ENCODE measurements at regions not wholly inside any gene's neighbourhood (a gene's known extent, or its start where the extent isn't known, plus 50 kb on each side); places are given as distances from the start of the nearest gene placed in this dataset.
"Not testable (repeated sequence)": the region's sequence is repeated elsewhere in the genome, so short reads cannot be mapped to it uniquely, and the experiment has no call there.

DNA sequence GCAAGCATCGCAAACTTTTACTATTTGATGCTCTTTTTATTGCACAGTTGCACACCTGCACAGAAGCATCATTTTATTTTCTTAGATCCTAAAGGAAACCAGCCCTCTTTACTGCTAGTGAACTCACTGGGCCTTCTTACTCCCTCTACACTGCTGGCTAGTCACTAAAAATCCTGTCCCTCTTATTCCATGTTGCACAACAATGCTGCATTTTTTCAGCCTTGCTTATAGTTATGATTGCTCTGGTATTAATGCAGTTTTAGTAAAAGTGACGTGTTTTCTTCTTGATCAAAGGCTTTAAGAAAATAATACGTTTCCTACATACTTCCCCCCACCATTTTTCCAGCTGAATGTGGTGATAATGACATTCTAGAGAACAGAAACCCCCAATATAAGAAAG lies 132.9 kb upstream of the FAM3C start:
- no peak overlapping the region for H3K4me3 ChIP-seq (replicated peaks; ENCODE audit: insufficient read depth, low read length)
- TF ChIP-seq REST (IDR thresholded peaks at IDR 0.05; ENCODE audit: insufficient replicate concordance, low read depth), result no peak
- TF ChIP-seq POLR2AphosphoS5 (IDR thresholded peaks at IDR 0.05; ENCODE audit: low read depth), result no peak
- no peak for TF ChIP-seq SPI1 (IDR thresholded peaks at IDR 0.05; ENCODE audit: borderline replicate concordance, low read depth)
- TF ChIP-seq GABPA (IDR thresholded peaks at IDR 0.05; ENCODE audit: low read depth), result no peak
- TF ChIP-seq CTCF (IDR thresholded peaks at IDR 0.05; ENCODE audit: insufficient read depth, low read length), result no peak
- no peaks in the 10 kb centered on the region for H3K27me3 ChIP-seq (ENCODE audit: insufficient read depth, poor library complexity, severe bottlenecking)
- H3K27ac ChIP-seq (replicated peaks), result no peak overlapping the region
- DNase-seq (ENCODE audit: low read depth in 1 of 2, low spot score in 1 of 2), result no peak

- not testable (repeated sequence) for H3K27me3 ChIP-seq (ENCODE audit: insufficient read depth, poor library complexity, severe bottlenecking); H3K27ac ChIP-seq (replicated peaks); DNase-seq (ENCODE audit: low read depth in 1 of 2, low spot score in 1 of 2); H3K4me3 ChIP-seq (replicated peaks; ENCODE audit: insufficient read depth, low read length)
Observed at GRCh38 chr7:121526210-121526609, 130.1 kb upstream of the FAM3C start.

- DNase-seq (ENCODE audit: low read depth in 1 of 2, low spot score in 1 of 2), result no peak
- TF ChIP-seq CTCF (IDR thresholded peaks at IDR 0.05; ENCODE audit: insufficient read depth, low read length) (no peak), REST (IDR thresholded peaks at IDR 0.05; ENCODE audit: insufficient replicate concordance, low read depth) (no peak), SPI1 (IDR thresholded peaks at IDR 0.05; ENCODE audit: borderline replicate concordance, low read depth) (no peak), POLR2AphosphoS5 (IDR thresholded peaks at IDR 0.05; ENCODE audit: low read depth) (no peak), GABPA (IDR thresholded peaks at IDR 0.05; ENCODE audit: low read depth) (no peak)
- Histone ChIP-seq H3K27me3 (ENCODE audit: insufficient read depth, poor library complexity, severe bottlenecking) (no peaks in the 10 kb centered on the region), H3K27ac (replicated peaks) (no peak overlapping the region), H3K4me3 (replicated peaks; ENCODE audit: insufficient read depth, low read length) (no peak overlapping the region)
Observed at GRCh38 chr7:121525155-121525819, 129.2 kb upstream of the FAM3C start.

- no peak for DNase-seq (ENCODE audit: low read depth in 1 of 2, low spot score in 1 of 2)
- Histone ChIP-seq H3K27me3 (ENCODE audit: insufficient read depth, poor library complexity, severe bottlenecking) (no peaks in the 10 kb centered on the region), H3K27ac (replicated peaks) (no peak overlapping the region), H3K4me3 (replicated peaks; ENCODE audit: insufficient read depth, low read length) (no peak overlapping the region)
- TF ChIP-seq POLR2AphosphoS5 (IDR thresholded peaks at IDR 0.05; ENCODE audit: low read depth) (no peak), GABPA (IDR thresholded peaks at IDR 0.05; ENCODE audit: low read depth) (no peak), CTCF (IDR thresholded peaks at IDR 0.05; ENCODE audit: insufficient read depth, low read length) (no peak), REST (IDR thresholded peaks at IDR 0.05; ENCODE audit: insufficient replicate concordance, low read depth) (no peak), SPI1 (IDR thresholded peaks at IDR 0.05; ENCODE audit: borderline replicate concordance, low read depth) (no peak)
Observed at GRCh38 chr7:121521711-121522400, 125.7 kb upstream of the FAM3C start.
